ENCODE measurements at regions not wholly inside any gene's neighbourhood (a gene's known extent, or its start where the extent isn't known, plus 50 kb on each side); places are given as distances from the start of the nearest gene placed in this dataset.

DNA sequence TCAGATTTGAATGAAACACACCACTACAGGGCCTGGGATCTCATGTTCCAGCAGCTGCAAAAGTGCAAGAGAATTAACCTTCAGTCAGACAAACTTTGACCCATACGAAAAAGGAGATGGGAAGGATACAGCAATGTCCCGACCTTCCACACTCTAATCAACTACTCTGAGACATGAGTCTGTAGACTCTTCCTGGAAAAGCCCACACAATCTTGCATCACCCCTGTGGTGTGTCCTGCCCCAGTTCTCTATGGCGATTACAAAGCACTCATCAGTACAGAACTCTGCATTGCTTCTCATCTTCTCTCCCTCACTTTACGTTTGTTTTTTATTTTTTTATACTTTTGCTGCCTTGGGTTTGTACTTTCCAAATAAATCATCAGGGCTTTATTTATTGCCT, 241.0 kb upstream of the KIF2A start:
- TF ChIP-seq HDGF (IDR thresholded peaks at IDR 0.05; ENCODE audit: borderline replicate concordance), result no peak
- TF ChIP-seq FOXA1 (IDR thresholded peaks at IDR 0.05), result no peak
- TF ChIP-seq SUZ12 (IDR thresholded peaks at IDR 0.05), result no peak
- no peak for TF ChIP-seq TARDBP (IDR thresholded peaks at IDR 0.05)
